ENCODE measurements at regions not wholly inside any gene's neighbourhood (a gene's known extent, or its start where the extent isn't known, plus 50 kb on each side); places are given as distances from the start of the nearest gene placed in this dataset.

DNA sequence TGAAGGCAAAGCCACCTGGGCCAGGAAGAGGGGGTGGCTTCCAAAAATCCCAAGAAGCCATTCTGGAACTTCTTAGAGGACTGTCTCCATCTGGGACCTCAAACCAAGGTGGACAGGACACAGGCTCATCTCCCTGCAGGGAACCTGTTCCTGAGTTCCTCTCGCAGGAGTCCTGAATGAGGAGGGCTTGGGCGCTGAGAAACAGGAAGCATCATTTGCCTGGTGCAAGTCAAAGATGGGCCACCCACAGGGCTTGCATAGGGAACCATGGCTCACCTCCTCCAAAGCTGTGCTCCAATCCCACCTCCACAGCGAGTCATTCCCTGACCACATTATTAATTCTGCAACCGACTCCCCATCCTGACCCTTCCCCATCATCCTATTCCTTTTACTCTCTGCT is 55.0 kb upstream of the RPL38 start (continued):
- TF ChIP-seq RNF2 (IDR thresholded peaks at IDR 0.05; ENCODE audit: borderline replicate concordance, low read depth, low read length, missing control alignments, poor library complexity, severe bottlenecking) (no peak), CBX8 (IDR thresholded peaks at IDR 0.05; ENCODE audit: borderline replicate concordance, low read depth, low read length) (no peak), TAF1 (IDR thresholded peaks at IDR 0.05; ENCODE audit: low read depth, low read length) (no peak)
